ENCODE measurements at regions not wholly inside any gene's neighbourhood (a gene's known extent, or its start where the extent isn't known, plus 50 kb on each side); places are given as distances from the start of the nearest gene placed in this dataset.
"Not testable (repeated sequence)": the region's sequence is repeated elsewhere in the genome, so short reads cannot be mapped to it uniquely, and the experiment has no call there.

DNA sequence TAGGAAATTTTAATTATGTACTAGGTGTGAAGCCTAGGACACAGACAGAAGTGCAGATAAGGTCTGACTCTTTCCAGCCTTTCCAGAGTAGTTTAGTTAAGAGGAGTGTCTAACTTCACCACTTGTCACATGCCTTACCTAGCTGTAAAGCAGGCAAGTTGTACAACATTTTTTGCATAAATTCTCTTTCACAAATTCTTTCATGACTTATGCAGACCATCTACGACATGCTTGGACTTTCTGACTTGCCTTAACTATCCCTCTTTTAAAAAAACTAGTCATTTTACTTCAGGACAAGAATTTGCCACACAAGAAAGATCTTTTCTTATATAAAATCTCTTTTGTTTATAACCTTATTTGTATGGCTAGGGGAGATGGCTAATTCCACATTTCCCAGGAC lies 1273.6 kb upstream of the SLC39A10 start:
- ChIA-PET CTCF (no interaction called here), POLR2A (ENCODE audit: unreplicated experiment) (no interaction called here)
- H3K79me2 ChIP-seq (ENCODE audit: low read length), result no peaks in the 10 kb centered on the region
- intact Hi-C loops (cut with micrococcal nuclease), result no loop called here
- H3K4me1 ChIP-seq (ENCODE audit: insufficient read depth, low read length), result no peaks in the 10 kb centered on the region
- no peak overlapping the region for H3K27ac ChIP-seq (ENCODE audit: low read length)
- no TSS peak for BruUV-seq (replicated peaks)
- TF ChIP-seq, protein P1, sequence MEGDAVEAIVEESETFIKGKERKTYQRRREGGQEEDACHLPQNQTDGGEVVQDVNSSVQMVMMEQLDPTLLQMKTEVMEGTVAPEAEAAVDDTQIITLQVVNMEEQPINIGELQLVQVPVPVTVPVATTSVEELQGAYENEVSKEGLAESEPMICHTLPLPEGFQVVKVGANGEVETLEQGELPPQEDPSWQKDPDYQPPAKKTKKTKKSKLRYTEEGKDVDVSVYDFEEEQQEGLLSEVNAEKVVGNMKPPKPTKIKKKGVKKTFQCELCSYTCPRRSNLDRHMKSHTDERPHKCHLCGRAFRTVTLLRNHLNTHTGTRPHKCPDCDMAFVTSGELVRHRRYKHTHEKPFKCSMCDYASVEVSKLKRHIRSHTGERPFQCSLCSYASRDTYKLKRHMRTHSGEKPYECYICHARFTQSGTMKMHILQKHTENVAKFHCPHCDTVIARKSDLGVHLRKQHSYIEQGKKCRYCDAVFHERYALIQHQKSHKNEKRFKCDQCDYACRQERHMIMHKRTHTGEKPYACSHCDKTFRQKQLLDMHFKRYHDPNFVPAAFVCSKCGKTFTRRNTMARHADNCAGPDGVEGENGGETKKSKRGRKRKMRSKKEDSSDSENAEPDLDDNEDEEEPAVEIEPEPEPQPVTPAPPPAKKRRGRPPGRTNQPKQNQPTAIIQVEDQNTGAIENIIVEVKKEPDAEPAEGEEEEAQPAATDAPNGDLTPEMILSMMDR (conservative IDR thresholded peaks at IDR 0.05; ENCODE audit: low read depth, low read length), result no peak
- no peak for TF ChIP-seq EZH2 (IDR thresholded peaks at IDR 0.05; ENCODE audit: low read length, unreplicated experiment)
- TF ChIP-seq EZH2phosphoT487 (IDR thresholded peaks at IDR 0.05; ENCODE audit: borderline replicate concordance, low read length), result no peak
- peaks cover 19% of the 10 kb centered on the region; the same call in 1 of the 2 replicates for H3K9me3 ChIP-seq (ENCODE audit: low read length)
- H3K27me3 ChIP-seq (ENCODE audit: low read length), result no peaks in the 10 kb centered on the region
- peak; percentile 19 for DNase-seq
- no peak for ATAC-seq
- no peak overlapping the region for H3K9ac ChIP-seq (ENCODE audit: low read length)
- H3F3A ChIP-seq (ENCODE audit: low read length, unreplicated experiment), result no peaks in the 10 kb centered on the region
- no peaks in the 10 kb centered on the region for H3K36me3 ChIP-seq (ENCODE audit: low read depth, low read length)
- no peaks in the 10 kb centered on the region for H3K9me2 ChIP-seq (replicated peaks; ENCODE audit: low read length)
- no peak overlapping the region for H3K4me3 ChIP-seq (ENCODE audit: low read length)
- no peak overlapping the region for H2AFZ ChIP-seq (ENCODE audit: low read length)
- H4K20me1 ChIP-seq (ENCODE audit: low read length), result no peaks in the 10 kb centered on the region
- H3K4me2 ChIP-seq (ENCODE audit: low read length), result no peak overlapping the region

DNA sequence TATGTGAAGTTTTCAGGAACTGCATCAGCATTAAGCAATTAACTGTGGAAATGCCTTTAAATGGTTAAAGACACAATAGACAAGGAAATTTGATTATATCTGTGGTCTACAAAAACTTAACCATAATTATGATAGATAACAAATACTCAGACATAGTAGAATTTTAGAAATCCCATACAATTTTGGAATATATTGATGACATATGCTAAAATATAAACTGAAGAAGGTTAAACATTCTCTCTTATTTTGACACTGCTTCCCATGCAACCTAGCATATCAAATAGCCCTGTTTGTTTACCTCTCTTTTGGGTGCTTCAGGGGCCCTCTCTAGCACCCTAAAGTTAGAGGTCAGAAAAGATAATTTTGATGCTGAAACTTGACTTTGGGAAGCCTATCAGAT lies 1274.8 kb upstream of the SLC39A10 start:
- DNase-seq, result no peak
- H3K79me2 ChIP-seq (ENCODE audit: low read length), result no peaks in the 10 kb centered on the region
- H3K27me3 ChIP-seq (ENCODE audit: low read length), result no peaks in the 10 kb centered on the region
- ChIA-PET CTCF (no interaction called here), POLR2A (ENCODE audit: unreplicated experiment) (no interaction called here)
- H3K9ac ChIP-seq (ENCODE audit: low read length), result no peak overlapping the region
- no peaks in the 10 kb centered on the region for H3K4me1 ChIP-seq (ENCODE audit: insufficient read depth, low read length)
- no peak for ATAC-seq
- H3K36me3 ChIP-seq (ENCODE audit: low read depth, low read length), result no peaks in the 10 kb centered on the region
- no TSS peak for BruUV-seq (replicated peaks)
- intact Hi-C loops (cut with micrococcal nuclease), result no loop called here
- no peak overlapping the region for H3K27ac ChIP-seq (ENCODE audit: low read length)
- H2AFZ ChIP-seq (ENCODE audit: low read length), result no peak overlapping the region
- no peaks in the 10 kb centered on the region for H3K9me2 ChIP-seq (replicated peaks; ENCODE audit: low read length)
- H4K20me1 ChIP-seq (ENCODE audit: low read length), result no peaks in the 10 kb centered on the region
- H3K4me2 ChIP-seq (ENCODE audit: low read length), result no peak overlapping the region
- H3F3A ChIP-seq (ENCODE audit: low read length, unreplicated experiment), result no peaks in the 10 kb centered on the region
- TF ChIP-seq, protein P1 (conservative IDR thresholded peaks at IDR 0.05; ENCODE audit: low read depth, low read length), result no peak
- TF ChIP-seq EZH2phosphoT487 (IDR thresholded peaks at IDR 0.05; ENCODE audit: borderline replicate concordance, low read length) (no peak), EZH2 (IDR thresholded peaks at IDR 0.05; ENCODE audit: low read length, unreplicated experiment) (no peak)
- H3K9me3 ChIP-seq (ENCODE audit: low read length), result peaks cover 19% of the 10 kb centered on the region; the same call in 1 of the 2 replicates
- no peak overlapping the region for H3K4me3 ChIP-seq (ENCODE audit: low read length)

DNA sequence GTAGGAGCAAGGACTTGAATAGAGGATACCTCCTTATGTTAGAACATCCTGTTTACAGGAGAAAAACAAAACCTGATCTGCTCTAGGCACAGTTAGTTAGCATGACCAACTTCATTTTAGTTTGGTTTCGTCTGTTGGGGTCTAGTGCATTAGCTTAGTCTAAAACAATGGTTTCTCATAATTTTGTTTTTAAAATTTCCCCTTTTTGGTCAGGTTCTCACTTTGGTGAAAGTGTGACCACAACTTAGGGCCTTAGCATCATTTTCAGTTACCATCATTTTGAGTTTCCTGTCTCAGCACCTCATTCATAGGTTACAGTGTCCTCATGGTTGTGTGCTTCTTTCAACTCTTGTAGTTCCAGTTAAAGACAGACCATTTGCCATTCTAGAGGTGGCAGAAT lies 1277.0 kb upstream of the SLC39A10 start:
- Histone ChIP-seq H3K27me3 (ENCODE audit: low read length) (no peaks in the 10 kb centered on the region), H3K9ac (ENCODE audit: low read length) (no peak overlapping the region), H2AFZ (ENCODE audit: low read length) (no peak overlapping the region), H3K4me3 (ENCODE audit: low read length) (no peak overlapping the region), H3K4me2 (ENCODE audit: low read length) (no peak overlapping the region), H3K27ac (ENCODE audit: low read length) (no peak overlapping the region), H3F3A (ENCODE audit: low read length, unreplicated experiment) (no peaks in the 10 kb centered on the region), H3K9me3 (ENCODE audit: low read length) (peaks cover 18% of the 10 kb centered on the region; the same call in 1 of the 2 replicates), H3K36me3 (ENCODE audit: low read depth, low read length) (no peaks in the 10 kb centered on the region), H3K4me1 (ENCODE audit: insufficient read depth, low read length) (no peaks in the 10 kb centered on the region), H3K79me2 (ENCODE audit: low read length) (no peaks in the 10 kb centered on the region), H3K9me2 (replicated peaks; ENCODE audit: low read length) (no peaks in the 10 kb centered on the region), H4K20me1 (ENCODE audit: low read length) (no peaks in the 10 kb centered on the region)
- TF ChIP-seq EZH2 (IDR thresholded peaks at IDR 0.05; ENCODE audit: low read length, unreplicated experiment) (no peak), EZH2phosphoT487 (IDR thresholded peaks at IDR 0.05; ENCODE audit: borderline replicate concordance, low read length) (no peak)
- TF ChIP-seq, protein P1 (conservative IDR thresholded peaks at IDR 0.05; ENCODE audit: low read depth, low read length), result no peak
- no TSS peak for BruUV-seq (replicated peaks)
- POLR2A ChIA-PET (ENCODE audit: unreplicated experiment), result no interaction called here
- no peak for ATAC-seq
- intact Hi-C loops (cut with micrococcal nuclease), result no loop called here
- CTCF ChIA-PET, result no interaction called here
- DNase-seq, result no peak

DNA sequence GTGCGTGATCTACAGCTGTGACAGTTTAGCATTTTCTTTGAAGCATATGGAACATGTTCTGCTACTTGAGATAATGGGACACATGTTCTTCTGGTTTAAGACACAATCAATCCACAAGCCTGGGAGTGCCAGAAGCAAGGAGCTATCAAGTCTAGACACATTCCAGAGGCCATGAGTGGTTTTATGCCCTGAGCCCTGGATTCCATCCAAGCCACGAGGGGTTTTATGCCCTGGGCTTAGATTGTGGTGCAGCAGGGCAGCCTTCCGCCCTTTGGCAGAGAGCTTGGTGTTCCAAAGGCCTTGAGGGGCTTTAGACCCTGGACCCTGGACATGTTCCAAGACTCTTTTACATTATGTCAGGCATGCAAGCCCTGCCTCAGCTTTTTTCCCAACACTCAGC lies 1289.6 kb upstream of the SLC39A10 start:
- H3K9ac ChIP-seq (ENCODE audit: low read length); H2AFZ ChIP-seq (ENCODE audit: low read length); H3K9me3 ChIP-seq (ENCODE audit: low read length); H3K79me2 ChIP-seq (ENCODE audit: low read length); H3K4me1 ChIP-seq (ENCODE audit: insufficient read depth, low read length); DNase-seq; ATAC-seq; H4K20me1 ChIP-seq (ENCODE audit: low read length); H3K36me3 ChIP-seq (ENCODE audit: low read depth, low read length); H3K4me3 ChIP-seq (ENCODE audit: low read length); BruUV-seq (replicated peaks); H3K27me3 ChIP-seq (ENCODE audit: low read length); H3K4me2 ChIP-seq (ENCODE audit: low read length); H3K9me2 ChIP-seq (replicated peaks; ENCODE audit: low read length); H3F3A ChIP-seq (ENCODE audit: low read length, unreplicated experiment); POLR2A ChIA-PET (ENCODE audit: unreplicated experiment); H3K27ac ChIP-seq (ENCODE audit: low read length): not testable (repeated sequence)
- intact Hi-C loops (cut with micrococcal nuclease), result loop anchor here (10.0 kb wide), 1 partner anchor 127 kb away; no protein-coding TSS in a partner anchor
- CTCF ChIA-PET, result interaction anchor here (0.6 kb wide), 1 partner anchor 154 kb away, joined by 6 read pairs; no protein-coding TSS in a partner anchor
